HG02870 (cell line): ENCODE measurements at regions not wholly inside any gene's neighbourhood (a gene's known extent, or its start where the extent isn't known, plus 50 kb on each side); places are given as distances from the start of the nearest gene placed in this dataset.
"Not testable (repeated sequence)": the region's sequence is repeated elsewhere in the genome, so short reads cannot be mapped to it uniquely, and the experiment has no call there.

Experiments
- ATAC-seq: cut with Tn5 transposase; IDR thresholded peaks from one replicate; pipeline ENCODE4 v1.9.1; 2021; ENCODE audit warnings: mild to moderate bottlenecking, moderate library complexity; ENCODE audit not compliant: unreplicated experiment

DNA sequence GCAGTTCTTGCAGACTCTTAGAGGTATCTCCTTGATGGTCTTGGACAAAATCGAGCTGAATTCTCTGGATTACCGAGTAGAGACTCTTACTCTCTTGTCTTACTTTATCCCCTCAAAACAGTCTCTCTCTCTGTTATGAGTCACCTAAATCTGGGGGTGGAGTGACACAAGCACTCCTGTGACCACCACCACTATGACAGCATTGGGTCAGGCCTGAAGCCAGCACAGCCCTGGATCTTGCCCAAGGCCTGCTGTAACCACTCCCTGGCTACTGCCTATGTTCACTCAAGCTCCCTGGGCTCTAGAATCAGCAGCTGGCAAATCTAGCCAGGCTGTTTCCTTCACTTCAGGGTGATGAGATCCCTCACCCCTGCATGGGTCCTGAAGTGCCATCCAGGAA, 662.5 kb downstream of the LUZP2 start:
- no peak for ATAC-seq

DNA sequence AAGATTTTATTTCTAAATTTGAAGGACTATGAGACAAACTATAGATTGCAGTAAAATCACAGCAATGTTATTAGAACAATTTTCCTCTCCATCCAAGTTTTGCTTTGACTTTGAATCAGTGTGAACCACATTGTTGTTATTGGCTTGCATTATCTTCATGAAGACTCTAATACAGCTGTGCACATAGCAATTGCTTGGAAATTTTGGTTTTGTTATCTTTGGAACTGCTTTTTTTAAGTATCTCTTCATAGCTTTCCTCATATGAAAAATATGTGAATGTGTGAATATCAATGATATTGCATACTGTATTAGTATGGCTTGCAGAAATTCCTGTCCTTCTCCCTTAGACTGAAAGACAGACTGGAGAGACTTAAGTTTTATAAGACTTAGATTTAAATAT, 666.6 kb downstream of the LUZP2 start:
- ATAC-seq = no peak

GRCh38 chr11:25180187-25180586, 683.3 kb downstream of the LUZP2 start:
- no peak for ATAC-seq

DNA sequence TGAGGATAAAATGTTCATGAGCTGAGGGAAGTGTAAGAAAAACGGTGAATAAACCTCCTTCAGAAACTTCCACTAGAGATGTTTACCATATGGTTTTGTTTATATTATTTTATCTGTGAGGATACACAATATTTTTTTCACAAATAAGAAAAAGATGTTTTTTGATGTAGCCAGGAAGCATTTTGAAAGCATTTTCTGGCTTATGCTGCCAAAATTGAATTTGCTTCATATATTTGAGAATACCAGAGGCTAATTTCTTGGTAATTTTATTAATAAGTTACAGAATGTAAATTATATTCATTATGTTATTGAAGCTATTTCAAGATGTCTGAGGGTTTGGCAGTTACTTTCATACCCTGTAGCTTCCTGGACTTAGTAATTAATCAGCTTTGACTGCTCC, 686.6 kb downstream of the LUZP2 start:
- no peak for ATAC-seq

DNA sequence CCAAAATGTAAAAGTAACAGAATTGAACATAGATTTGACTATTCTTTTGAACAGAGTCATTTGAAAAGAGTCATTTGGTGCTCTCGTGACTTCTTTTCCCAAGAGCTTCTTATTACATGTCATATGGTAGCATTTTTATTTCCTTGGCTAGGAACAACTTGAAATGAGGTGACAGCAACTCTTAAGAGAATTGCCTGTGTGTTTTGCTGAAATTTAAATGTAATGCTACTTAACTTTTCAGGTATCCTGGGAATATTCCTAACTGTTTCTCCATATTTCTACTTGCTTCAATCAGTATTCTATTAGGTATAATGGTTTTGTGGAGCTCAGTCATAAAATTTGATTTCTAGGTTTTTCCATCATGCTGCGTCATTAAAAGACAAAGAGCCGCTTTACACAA, 700.7 kb downstream of the LUZP2 start:
- no peak for ATAC-seq

DNA sequence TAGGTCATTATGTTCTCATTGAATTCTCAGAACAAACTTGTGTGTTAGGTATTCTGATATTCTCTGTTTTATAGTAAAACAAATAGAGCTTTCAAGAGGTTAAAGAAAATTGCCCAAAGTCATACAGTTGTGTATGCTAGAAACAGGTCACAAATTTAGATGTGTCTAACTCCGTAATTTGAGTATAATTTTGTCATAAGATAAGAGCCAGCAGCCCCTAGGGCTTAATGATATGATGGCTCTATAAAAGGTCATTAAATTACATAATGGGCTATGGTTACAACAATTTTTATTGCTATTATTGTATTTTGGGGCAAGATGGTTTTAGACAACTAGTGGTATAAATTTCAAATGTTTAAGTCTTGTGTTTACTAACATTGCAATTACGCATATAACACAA, 701.9 kb downstream of the LUZP2 start:
- ATAC-seq = no peak

DNA sequence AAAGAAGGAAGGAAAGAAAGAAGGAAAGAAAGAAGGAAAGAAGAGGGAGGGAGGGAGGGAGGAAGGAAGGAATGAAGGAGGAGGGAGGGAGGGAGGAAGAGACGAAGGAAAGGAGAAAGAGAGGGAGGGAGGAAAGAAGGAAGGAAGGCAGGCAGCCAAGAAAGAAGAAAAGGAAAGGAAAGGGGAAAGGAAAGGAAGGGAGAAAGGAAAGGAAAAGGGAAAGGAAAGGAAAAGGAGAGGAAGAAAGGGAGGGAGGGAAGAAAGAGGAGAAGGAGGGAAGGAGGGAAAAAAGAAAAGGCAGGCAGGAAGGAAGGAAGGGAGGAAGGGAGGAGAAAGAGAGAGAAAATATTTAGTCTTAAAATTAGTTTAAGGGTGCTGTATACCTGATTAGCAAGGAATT, 704.1 kb downstream of the LUZP2 start:
- no peak for ATAC-seq

GRCh38 chr11:25206762-25207161, 709.9 kb downstream of the LUZP2 start:
- no peak for ATAC-seq

DNA sequence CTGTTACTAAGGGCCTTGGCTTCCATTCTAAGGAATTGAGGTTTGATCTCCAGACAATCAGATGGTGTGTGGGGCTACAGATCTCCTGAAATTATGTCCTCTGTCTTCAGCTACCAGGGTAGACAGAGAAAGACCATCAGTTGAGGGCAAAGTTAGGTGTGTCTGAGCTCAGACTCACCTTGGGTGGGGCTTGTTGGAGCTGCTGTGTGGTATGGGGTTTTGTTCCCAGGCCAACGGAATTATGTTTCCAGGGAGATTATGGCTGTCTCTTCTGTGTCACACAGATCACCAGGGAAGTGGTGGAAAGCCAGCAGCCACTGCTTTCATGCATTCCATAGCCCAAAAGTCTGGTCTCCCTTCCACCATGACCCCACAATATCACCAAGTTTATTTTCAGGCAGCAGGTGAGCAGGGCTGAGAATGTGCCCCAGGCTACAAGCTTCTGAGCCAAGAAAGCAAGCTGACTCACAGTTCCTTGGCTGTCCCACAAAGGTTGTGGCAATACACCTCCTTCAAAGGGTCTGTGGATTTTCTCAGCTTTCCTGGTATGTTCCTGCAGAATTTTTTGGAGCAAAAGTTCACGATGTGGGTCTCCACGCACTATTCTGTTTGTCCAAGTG, 714.9 kb downstream of the LUZP2 start:
- ATAC-seq = no peak

- no peak for ATAC-seq
These were observed 717.8 kb downstream of the LUZP2 start for GRCh38 chr11:25214535-25215176.

DNA sequence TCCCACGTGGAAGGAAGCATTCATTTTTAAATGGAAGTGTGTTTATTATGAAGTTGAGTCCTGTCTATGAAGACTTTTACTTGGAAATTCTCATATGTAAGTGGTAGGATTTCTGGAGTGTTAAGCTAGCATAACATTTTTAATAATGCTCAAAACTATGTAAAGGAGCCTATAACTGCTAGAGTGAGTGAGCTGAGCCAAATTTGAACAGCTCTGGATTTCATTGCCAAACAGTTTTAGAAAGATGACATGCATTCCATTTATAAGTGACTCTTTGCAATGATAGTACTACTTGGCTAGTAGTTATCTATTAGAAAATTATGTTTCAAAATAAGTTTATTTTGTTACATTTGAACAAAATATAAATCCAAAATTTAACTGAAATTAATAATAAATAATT, 721.2 kb downstream of the LUZP2 start:
- ATAC-seq = no peak

DNA sequence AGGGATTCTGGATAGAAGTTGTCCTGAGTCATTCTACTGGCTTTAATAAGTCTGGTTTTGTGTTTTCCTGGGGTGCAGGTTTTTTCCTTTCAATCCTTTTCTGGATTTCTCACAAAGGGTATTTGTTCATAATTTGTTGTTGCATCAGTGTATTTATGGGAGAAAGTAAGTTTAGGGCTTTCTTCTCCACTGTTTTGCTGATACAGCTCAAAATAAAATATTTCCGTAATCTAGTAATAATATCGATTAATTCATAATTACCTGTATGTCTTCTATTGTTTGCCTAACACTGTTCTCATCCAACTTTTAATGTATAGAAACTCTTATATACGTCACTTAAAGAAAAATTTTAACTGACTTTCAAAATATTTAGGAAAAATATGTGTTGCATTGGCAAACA, 728.2 kb downstream of the LUZP2 start:
- no peak for ATAC-seq

DNA sequence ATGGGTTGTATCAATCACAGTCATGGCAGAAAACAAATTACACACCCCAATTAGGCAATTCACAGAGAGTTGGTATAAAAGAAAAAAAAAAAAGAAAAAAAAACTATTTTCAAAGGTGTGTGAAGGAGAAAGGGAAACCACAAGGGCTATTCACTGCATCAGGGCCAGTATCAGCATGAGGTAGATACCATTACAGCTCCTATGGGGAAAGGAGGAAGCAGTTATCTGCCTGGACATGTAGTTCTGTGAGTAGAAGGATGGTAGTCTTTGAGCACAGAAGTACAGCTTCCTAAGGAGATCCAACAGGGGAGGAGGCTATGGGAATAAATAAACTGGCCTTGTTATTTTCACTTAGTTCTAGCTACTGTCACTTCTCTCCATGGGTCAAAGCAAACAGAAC, 746.1 kb downstream of the LUZP2 start:
- no peak for ATAC-seq

GRCh38 chr11:25244126-25244525, 747.3 kb downstream of the LUZP2 start:
- ATAC-seq = no peak

DNA sequence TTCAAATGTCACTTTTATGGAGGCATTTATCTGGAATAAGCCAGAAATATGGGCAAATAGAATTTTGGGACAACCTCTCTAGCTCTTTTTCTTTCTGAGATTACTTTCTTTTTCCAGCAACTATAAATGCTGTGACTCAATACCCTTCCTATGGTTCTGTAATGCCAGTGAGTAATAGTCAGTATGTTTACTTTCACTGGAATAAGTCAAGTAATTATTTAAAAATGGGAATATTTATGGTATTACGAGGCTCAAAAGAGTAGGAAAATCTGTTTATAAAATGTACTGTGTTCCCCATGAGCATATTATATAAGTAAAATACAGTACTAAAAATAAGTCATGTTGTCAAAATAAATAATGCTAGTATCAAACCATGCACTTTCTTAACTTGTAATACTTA, 750.5 kb downstream of the LUZP2 start:
- ATAC-seq = no peak

GRCh38 chr11:25252854-25253253, 756.0 kb downstream of the LUZP2 start:
- ATAC-seq = no peak

DNA sequence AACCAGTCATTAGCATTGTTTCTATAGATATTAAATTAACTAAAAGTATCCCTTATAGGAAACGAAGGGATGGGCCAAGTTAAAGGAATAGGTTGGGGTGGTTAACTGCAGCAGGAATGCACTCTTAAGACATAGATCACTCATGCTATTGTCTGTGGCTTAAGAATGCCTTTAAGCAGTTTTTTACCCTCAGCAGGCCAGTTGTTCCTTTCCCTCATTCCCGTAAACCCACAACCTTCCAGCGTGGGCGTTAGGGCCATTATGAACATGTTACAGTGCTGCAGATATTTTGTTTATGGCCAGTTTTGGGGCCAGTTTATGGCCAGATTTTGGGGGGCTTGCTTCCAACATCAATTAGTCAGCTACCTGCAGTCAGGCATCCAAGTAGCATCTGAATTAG, 767.0 kb downstream of the LUZP2 start:
- ATAC-seq = not testable (repeated sequence)

- no peak for ATAC-seq
These were observed 774.4 kb downstream of the LUZP2 start for GRCh38 chr11:25271301-25271700.

- ATAC-seq = no peak
These were observed 775.4 kb downstream of the LUZP2 start for GRCh38 chr11:25272214-25272613.

DNA sequence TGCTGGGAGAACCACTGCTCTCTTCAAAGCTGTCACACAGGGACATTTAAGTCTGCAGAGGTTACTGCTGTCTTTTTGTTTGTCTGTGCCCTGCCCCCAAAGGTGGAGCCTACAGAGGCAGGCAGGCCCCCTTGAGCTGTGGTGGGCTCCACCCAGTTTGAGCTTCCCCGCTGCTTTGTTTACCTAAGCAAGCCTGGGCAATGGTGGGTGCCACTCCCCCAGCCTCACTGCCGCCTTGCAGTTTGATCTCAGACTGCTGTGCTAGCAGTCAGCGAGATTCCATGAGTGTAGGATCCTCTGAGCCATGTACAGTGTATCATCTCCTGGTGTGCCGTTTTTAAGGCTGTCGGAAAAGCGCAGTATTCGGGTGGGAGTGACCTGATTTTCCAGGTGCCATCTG, 784.0 kb downstream of the LUZP2 start:
- ATAC-seq = not testable (repeated sequence)

- no peak for ATAC-seq
These were observed 796.3 kb downstream of the LUZP2 start for GRCh38 chr11:25293166-25293565.

DNA sequence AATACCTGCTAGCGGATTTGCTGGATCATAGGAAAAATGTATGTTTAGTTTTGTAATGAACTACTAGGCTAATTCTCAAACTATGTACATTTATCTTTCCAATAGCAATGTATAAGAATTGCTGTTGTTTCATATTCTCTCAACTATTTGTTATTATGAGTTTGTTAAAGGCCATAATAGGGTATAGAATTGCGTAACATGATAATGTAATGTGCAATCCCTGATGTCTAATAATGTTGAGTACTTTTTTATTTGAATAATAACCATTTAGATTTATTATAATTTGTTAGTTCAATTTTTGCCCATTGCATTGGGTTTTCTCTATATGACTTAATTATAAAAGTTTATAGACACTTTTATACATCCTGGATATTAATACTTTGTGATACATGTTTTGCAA, 801.6 kb downstream of the LUZP2 start:
- ATAC-seq = no peak

GRCh38 chr11:25309818-25310217, 813.0 kb downstream of the LUZP2 start:
- no peak for ATAC-seq
